ENCODE measurements at regions not wholly inside any gene's neighbourhood (a gene's known extent, or its start where the extent isn't known, plus 50 kb on each side); places are given as distances from the start of the nearest gene placed in this dataset.

GRCh38 chr4:14807856-14808255 lies 194.4 kb upstream of the CPEB2 start:
- H3K79me2 ChIP-seq (ENCODE audit: low read depth) = no peaks in the 10 kb centered on the region
- H3K4me1 Mint-ChIP-seq = no peaks in the 10 kb centered on the region
- H3K9ac ChIP-seq = no peak overlapping the region
- H3K27me3 ChIP-seq = no peaks in the 10 kb centered on the region
- no peaks in the 10 kb centered on the region for H4K20me1 ChIP-seq (ENCODE audit: low read depth)
- H3K36me3 Mint-ChIP-seq = no peaks in the 10 kb centered on the region
- H3K4me1 ChIP-seq = no peaks in the 10 kb centered on the region
- H3F3A ChIP-seq (ENCODE audit: low read depth) = no peaks in the 10 kb centered on the region
- H3K9me3 Mint-ChIP-seq = no peaks in the 10 kb centered on the region
- DNase-seq (ENCODE audit: low spot score) = no peak
- H3K9me3 ChIP-seq (ENCODE audit: low read depth) = no peaks in the 10 kb centered on the region
- no peak overlapping the region for H3K4me2 ChIP-seq
- no peak overlapping the region for H2AFZ ChIP-seq (replicated peaks)
- no peak overlapping the region for H3K27ac ChIP-seq
- no peak overlapping the region for H3K27ac Mint-ChIP-seq
- no peak overlapping the region for H3K4me3 Mint-ChIP-seq
- TF ChIP-seq EZH2phosphoT487 (IDR thresholded peaks at IDR 0.05) (no peak), CTCF (IDR thresholded peaks at IDR 0.05) (no peak), EZH2 (IDR thresholded peaks at IDR 0.05) (no peak)
- H3K4me3 ChIP-seq = no peak overlapping the region
- no peaks in the 10 kb centered on the region for H3K36me3 ChIP-seq
- H3K27me3 Mint-ChIP-seq (ENCODE audit: insufficient read depth, low read depth) = no peaks in the 10 kb centered on the region

GRCh38 chr4:14809203-14809602 lies 193.1 kb upstream of the CPEB2 start:
- Histone ChIP-seq H3F3A (ENCODE audit: low read depth) (no peaks in the 10 kb centered on the region), H3K9ac (no peak overlapping the region), H3K79me2 (ENCODE audit: low read depth) (no peaks in the 10 kb centered on the region), H3K4me2 (no peak overlapping the region), H3K27ac (no peak overlapping the region), H4K20me1 (ENCODE audit: low read depth) (no peaks in the 10 kb centered on the region), H3K9me3 (ENCODE audit: low read depth) (no peaks in the 10 kb centered on the region), H3K27me3 (no peaks in the 10 kb centered on the region), H3K4me3 (no peak overlapping the region), H3K4me1 (no peaks in the 10 kb centered on the region), H3K36me3 (no peaks in the 10 kb centered on the region), H2AFZ (replicated peaks) (no peak overlapping the region)
- DNase-seq (ENCODE audit: low spot score) = no peak
- H3K27me3 Mint-ChIP-seq (ENCODE audit: insufficient read depth, low read depth) = no peaks in the 10 kb centered on the region
- no peak for TF ChIP-seq CTCF (IDR thresholded peaks at IDR 0.05)
- no peak for TF ChIP-seq EZH2phosphoT487 (IDR thresholded peaks at IDR 0.05)
- H3K4me3 Mint-ChIP-seq = no peak overlapping the region
- no peak overlapping the region for H3K27ac Mint-ChIP-seq
- no peaks in the 10 kb centered on the region for H3K36me3 Mint-ChIP-seq
- H3K4me1 Mint-ChIP-seq = no peaks in the 10 kb centered on the region
- no peaks in the 10 kb centered on the region for H3K9me3 Mint-ChIP-seq

- Histone ChIP-seq H3K27ac (no peak overlapping the region), H3K79me2 (ENCODE audit: low read depth) (no peaks in the 10 kb centered on the region), H3K9me3 (ENCODE audit: low read depth) (no peaks in the 10 kb centered on the region), H3K36me3 (no peaks in the 10 kb centered on the region), H3K4me3 (no peak overlapping the region), H2AFZ (replicated peaks) (no peak overlapping the region), H4K20me1 (ENCODE audit: low read depth) (no peaks in the 10 kb centered on the region), H3K4me1 (no peaks in the 10 kb centered on the region), H3K27me3 (no peaks in the 10 kb centered on the region), H3K4me2 (no peak overlapping the region), H3F3A (ENCODE audit: low read depth) (no peaks in the 10 kb centered on the region), H3K9ac (no peak overlapping the region)
- TF ChIP-seq EZH2 (IDR thresholded peaks at IDR 0.05) (no peak), EZH2phosphoT487 (IDR thresholded peaks at IDR 0.05) (no peak), CTCF (IDR thresholded peaks at IDR 0.05) (no peak)
- no peaks in the 10 kb centered on the region for H3K27me3 Mint-ChIP-seq (ENCODE audit: insufficient read depth, low read depth)
- H3K9me3 Mint-ChIP-seq = no peaks in the 10 kb centered on the region
- H3K4me3 Mint-ChIP-seq = no peak overlapping the region
- no peak overlapping the region for H3K27ac Mint-ChIP-seq
- no peaks in the 10 kb centered on the region for H3K36me3 Mint-ChIP-seq
- DNase-seq (ENCODE audit: low spot score) = no peak
- H3K4me1 Mint-ChIP-seq = no peaks in the 10 kb centered on the region
Measured at GRCh38 chr4:14810121-14810520, 192.2 kb upstream of the CPEB2 start.

GRCh38 chr4:14810568-14810967 lies 191.7 kb upstream of the CPEB2 start:
- no peaks in the 10 kb centered on the region for H3K27me3 ChIP-seq
- H3K27ac ChIP-seq = no peak overlapping the region
- Mint-ChIP-seq H3K27ac (no peak overlapping the region), H3K27me3 (ENCODE audit: insufficient read depth, low read depth) (no peaks in the 10 kb centered on the region), H3K36me3 (no peaks in the 10 kb centered on the region), H3K4me1 (no peaks in the 10 kb centered on the region), H3K9me3 (no peaks in the 10 kb centered on the region), H3K4me3 (no peak overlapping the region)
- no peak overlapping the region for H2AFZ ChIP-seq (replicated peaks)
- no peaks in the 10 kb centered on the region for H3K9me3 ChIP-seq (ENCODE audit: low read depth)
- TF ChIP-seq EZH2 (IDR thresholded peaks at IDR 0.05) (no peak), EZH2phosphoT487 (IDR thresholded peaks at IDR 0.05) (no peak), CTCF (IDR thresholded peaks at IDR 0.05) (no peak)
- H3K4me1 ChIP-seq = no peaks in the 10 kb centered on the region
- no peak overlapping the region for H3K4me3 ChIP-seq
- no peaks in the 10 kb centered on the region for H4K20me1 ChIP-seq (ENCODE audit: low read depth)
- H3F3A ChIP-seq (ENCODE audit: low read depth) = no peaks in the 10 kb centered on the region
- H3K9ac ChIP-seq = no peak overlapping the region
- no peak overlapping the region for H3K4me2 ChIP-seq
- H3K79me2 ChIP-seq (ENCODE audit: low read depth) = no peaks in the 10 kb centered on the region
- no peaks in the 10 kb centered on the region for H3K36me3 ChIP-seq
- no peak for DNase-seq (ENCODE audit: low spot score)
